IPS-20b (cell line): ENCODE measurements at regions not wholly inside any gene's neighbourhood (a gene's known extent, or its start where the extent isn't known, plus 50 kb on each side); places are given as distances from the start of the nearest gene placed in this dataset.

Experiments used
- H3K27ac ChIP-seq: one replicate; pipeline ENCODE4 v1.5.1; 2013; ENCODE audit warnings: low read length
- H3K27me3 ChIP-seq: 2 replicates; pipeline ENCODE4 v1.6.1; 2013; ENCODE audit warnings: mild to moderate bottlenecking, low read length, inconsistent platforms; ENCODE audit not compliant: insufficient read depth
- H3K36me3 ChIP-seq: 2 replicates; pipeline ENCODE4 v1.6.1; 2013; ENCODE audit warnings: low read depth, mild to moderate bottlenecking, inconsistent platforms, low read length, moderate library complexity; ENCODE audit not compliant: insufficient read depth
- H3K4me1 ChIP-seq: 2 replicates; pipeline ENCODE4 v1.6.1; 2013; ENCODE audit warnings: mild to moderate bottlenecking, control low read depth, inconsistent platforms, low read length, moderate library complexity; ENCODE audit not compliant: insufficient read depth
- H3K4me3 ChIP-seq: 2 replicates; pipeline ENCODE4 v1.5.1; 2013; ENCODE audit warnings: mild to moderate bottlenecking, low read length, inconsistent platforms
- H3K9ac ChIP-seq: 2 replicates; pipeline ENCODE4 v1.6.1; 2013; ENCODE audit warnings: low read depth, mild to moderate bottlenecking, inconsistent platforms, low read length, moderate library complexity
- H3K9me3 ChIP-seq: 2 replicates; pipeline ENCODE4 v1.6.1; 2013; ENCODE audit warnings: mild to moderate bottlenecking, low read depth, low read length, inconsistent platforms; ENCODE audit not compliant: insufficient read depth

DNA sequence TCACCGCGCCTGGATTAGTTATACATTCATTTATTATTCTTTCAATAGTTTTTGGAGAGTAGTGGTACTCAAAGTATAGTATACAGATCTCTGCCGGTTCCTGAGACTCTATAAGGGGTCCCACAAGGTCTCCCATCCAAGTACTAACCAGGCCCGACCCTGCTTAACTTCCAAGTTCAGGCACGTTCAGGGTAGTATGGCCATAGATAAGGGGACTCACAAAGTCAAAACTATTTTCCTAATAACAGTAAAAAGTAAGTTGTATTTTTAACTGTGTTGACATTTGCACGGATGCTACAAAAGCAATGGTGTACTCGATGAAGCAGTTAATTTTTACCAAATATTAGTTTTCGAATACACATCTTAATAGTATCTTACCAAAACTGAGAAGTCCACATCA, 84.4 kb upstream of the STK26 start:
- Histone ChIP-seq H3K27ac (no peak overlapping the region), H3K9me3 (no peaks in the 10 kb centered on the region), H3K4me3 (no peak overlapping the region), H3K9ac (no peak overlapping the region), H3K4me1 (no peaks in the 10 kb centered on the region), H3K27me3 (no peaks in the 10 kb centered on the region), H3K36me3 (no peaks in the 10 kb centered on the region)

GRCh38 chrX:131942034-131942433, 81.1 kb upstream of the STK26 start:
- Histone ChIP-seq H3K27ac (no peak overlapping the region), H3K36me3 (no peaks in the 10 kb centered on the region), H3K9me3 (no peaks in the 10 kb centered on the region), H3K9ac (no peak overlapping the region), H3K4me1 (no peaks in the 10 kb centered on the region), H3K4me3 (no peak overlapping the region), H3K27me3 (no peaks in the 10 kb centered on the region)

DNA sequence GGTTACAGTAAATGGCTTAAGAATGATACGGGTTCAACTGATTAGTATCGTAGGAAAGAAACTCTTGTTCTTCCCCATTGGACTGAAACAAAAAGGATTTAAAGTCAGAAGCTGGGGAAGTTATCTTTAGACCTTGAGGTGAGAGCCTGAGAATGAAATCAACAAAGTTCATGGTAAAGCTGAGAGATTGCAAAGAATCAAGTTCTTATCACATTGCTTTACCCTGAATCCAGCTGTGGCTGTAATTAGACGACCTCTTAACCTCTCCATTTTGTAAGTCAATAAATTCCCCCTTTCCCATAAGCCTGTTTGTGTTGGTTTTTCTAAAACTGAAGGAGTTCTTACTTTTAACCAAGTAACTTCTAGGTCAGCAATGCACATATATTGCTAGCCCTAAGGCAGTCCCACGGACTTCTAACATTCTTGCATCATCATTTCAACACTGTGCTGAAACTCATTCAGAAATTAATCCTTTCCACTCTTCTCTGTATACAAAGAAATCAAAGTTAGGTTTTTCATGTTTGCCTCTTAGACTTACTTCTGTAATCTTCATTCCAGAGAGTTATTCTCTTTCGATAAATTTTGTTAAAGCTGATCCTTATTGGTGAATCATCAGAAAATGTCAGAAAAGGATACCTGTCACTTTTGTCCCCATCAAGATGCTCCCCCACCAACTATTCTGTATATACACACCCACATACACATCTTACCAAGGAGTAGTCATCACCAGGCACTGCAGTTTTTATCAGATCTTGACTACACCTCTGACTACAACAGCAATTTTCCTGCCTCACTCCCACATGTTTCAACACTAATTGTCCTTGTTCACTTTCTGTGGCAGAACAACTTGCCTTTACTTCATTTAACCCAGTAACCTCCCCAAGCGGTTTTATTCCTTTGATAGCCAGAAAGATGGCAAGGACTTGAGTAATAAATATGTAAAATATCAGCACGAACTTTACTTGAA, 77.9 kb upstream of the STK26 start:
- Histone ChIP-seq H3K27ac (no peak overlapping the region), H3K36me3 (no peaks in the 10 kb centered on the region), H3K4me3 (no peak overlapping the region), H3K9ac (no peak overlapping the region), H3K9me3 (no peaks in the 10 kb centered on the region), H3K4me1 (no peaks in the 10 kb centered on the region), H3K27me3 (no peaks in the 10 kb centered on the region)

DNA sequence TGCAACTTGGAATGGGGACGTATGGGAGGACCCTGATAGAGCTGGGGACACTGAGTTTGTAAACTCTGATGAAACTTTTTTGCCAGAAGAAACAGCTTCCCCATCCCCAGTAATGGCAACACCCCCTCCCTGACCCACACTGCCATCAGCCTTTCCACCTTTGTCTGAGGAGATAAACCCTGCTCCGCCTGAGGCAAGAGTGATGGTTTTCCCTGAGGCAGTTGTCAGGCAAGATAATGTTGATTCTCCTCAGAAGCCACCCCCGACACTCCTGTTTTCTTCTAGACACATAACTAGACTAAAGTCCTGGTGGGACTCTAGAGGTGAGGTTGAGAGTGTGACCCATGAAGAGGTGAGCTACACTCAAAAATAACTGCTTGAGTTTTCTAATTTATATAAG, 71.9 kb upstream of the STK26 start:
- Histone ChIP-seq H3K36me3 (no peaks in the 10 kb centered on the region), H3K9ac (no peak overlapping the region), H3K27ac (no peak overlapping the region), H3K9me3 (no peaks in the 10 kb centered on the region), H3K4me3 (no peak overlapping the region), H3K4me1 (no peaks in the 10 kb centered on the region), H3K27me3 (no peaks in the 10 kb centered on the region)

- Histone ChIP-seq H3K36me3 (no peaks in the 10 kb centered on the region), H3K9ac (no peak overlapping the region), H3K9me3 (no peaks in the 10 kb centered on the region), H3K27ac (no peak overlapping the region), H3K27me3 (no peaks in the 10 kb centered on the region), H3K4me1 (no peaks in the 10 kb centered on the region), H3K4me3 (no peak overlapping the region)
Observed at GRCh38 chrX:131955099-131955777, 67.9 kb upstream of the STK26 start.

DNA sequence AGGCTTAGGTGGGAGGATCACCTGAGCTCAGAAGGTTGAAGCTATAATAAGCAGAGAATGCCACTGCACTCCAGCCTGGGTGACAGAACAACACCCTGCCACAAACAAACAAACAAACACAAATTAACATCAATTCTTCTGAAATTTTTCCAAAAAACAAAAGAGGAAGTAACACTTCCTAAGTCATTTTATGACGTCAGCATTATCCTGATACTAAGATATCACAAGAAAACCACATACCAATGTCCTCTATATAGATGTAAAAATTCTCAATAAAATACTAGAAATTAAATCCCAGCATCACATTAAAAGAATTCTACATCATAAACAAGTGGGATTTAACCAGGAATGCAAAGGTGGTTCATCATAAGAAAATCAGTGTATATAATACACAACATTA, 64.4 kb upstream of the STK26 start:
- H3K9me3 ChIP-seq: no peaks in the 10 kb centered on the region
- no peak overlapping the region for H3K9ac ChIP-seq
- no peaks in the 10 kb centered on the region for H3K36me3 ChIP-seq
- no peak overlapping the region for H3K4me3 ChIP-seq
- no peaks in the 10 kb centered on the region for H3K4me1 ChIP-seq
- H3K27me3 ChIP-seq: no peaks in the 10 kb centered on the region
- H3K27ac ChIP-seq: no peak overlapping the region

DNA sequence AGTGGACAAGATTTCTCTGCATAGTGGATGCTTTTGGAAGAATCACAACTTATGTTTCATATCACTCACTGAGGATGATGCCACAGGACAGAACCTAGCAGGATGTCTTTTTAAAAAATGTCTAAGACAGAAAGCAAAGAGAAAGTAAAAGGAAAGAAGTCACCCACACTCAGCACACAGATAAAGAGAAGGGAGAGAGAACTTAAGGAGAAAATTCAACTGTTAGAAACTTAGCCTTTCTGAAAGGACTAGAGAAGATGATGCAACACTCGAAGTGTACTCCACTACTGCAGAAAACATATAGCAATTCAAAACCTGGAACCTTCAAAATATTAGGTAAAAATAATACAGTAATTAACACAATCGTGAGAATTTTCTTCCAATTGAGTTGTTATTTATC, 52.8 kb upstream of the STK26 start:
- Histone ChIP-seq H3K4me3 (no peak overlapping the region), H3K27ac (no peak overlapping the region), H3K27me3 (no peaks in the 10 kb centered on the region), H3K4me1 (no peaks in the 10 kb centered on the region), H3K9ac (no peak overlapping the region), H3K36me3 (no peaks in the 10 kb centered on the region), H3K9me3 (no peaks in the 10 kb centered on the region)
